ENCODE measurements at regions not wholly inside any gene's neighbourhood (a gene's known extent, or its start where the extent isn't known, plus 50 kb on each side); places are given as distances from the start of the nearest gene placed in this dataset.

DNA sequence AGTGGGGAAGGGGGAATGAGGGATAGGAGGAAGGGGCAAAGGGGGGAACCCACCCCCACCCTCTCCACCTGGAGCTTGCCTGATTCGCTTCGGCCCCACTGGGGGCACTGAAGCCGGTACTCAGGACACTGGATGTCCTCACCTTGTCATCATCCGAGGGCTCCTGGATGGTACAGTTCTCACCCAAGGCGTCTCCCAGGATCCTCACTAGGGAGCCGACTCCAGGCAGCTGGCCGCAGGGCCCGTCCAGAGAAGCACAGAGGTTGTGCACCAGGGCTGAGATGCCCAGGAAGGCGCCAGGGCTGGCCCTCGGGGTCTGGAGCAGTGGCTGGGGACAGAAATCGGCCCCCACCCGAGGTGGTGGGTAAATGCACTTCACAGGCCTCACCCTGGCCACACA is 92.3 kb downstream of the LITAF start:
- TF ChIP-seq EZH2phosphoT487 (IDR thresholded peaks at IDR 0.05; ENCODE audit: insufficient read depth, low read depth) (no peak), EZH2 (IDR thresholded peaks at IDR 0.05; ENCODE audit: insufficient read depth, poor library complexity, severe bottlenecking) (no peak)
